Activated CD8-positive, alpha-beta T cell treated with anti-CD3 and anti-CD28 coated beads for 36 hours (primary cell): ENCODE measurements at regions not wholly inside any gene's neighbourhood (a gene's known extent, or its start where the extent isn't known, plus 50 kb on each side); places are given as distances from the start of the nearest gene placed in this dataset.
"Not testable (repeated sequence)": the region's sequence is repeated elsewhere in the genome, so short reads cannot be mapped to it uniquely, and the experiment has no call there.

Experiments
- ATAC-seq: fragments of 200-7000 bp; cut with Tn5 transposase; one replicate; pipeline ENCODE4 v1.10.0; 2021; ENCODE audit warnings: mild to moderate bottlenecking, moderate library complexity
- CTCF ChIA-PET: fragments of 350-600 bp; sonication (Branson Sonifier 250); formaldehyde crosslinking; loops from one replicate; lab custom pipeline; 2021; ENCODE audit warnings: antibody characterized with exemption; lab: Charles Lee
- POLR2A ChIA-PET: fragments of 350-600 bp; sonication (Branson Sonifier 250); formaldehyde crosslinking; loops from one replicate; lab custom pipeline; 2021; ENCODE audit warnings: antibody characterized with exemption; lab: Charles Lee
- DNase-seq: peaks from one replicate; pipeline ENCODE4 v3.0.0-alpha.2; 2020
- H3K27ac Mint-ChIP-seq: one replicate; pipeline ENCODE4 v1.8.0; 2021; ENCODE audit warnings: mild to moderate bottlenecking, mixed read lengths
- H3K27me3 Mint-ChIP-seq: one replicate; pipeline ENCODE4 v1.8.0; 2021; ENCODE audit warnings: mixed read lengths
- H3K36me3 Mint-ChIP-seq: one replicate; pipeline ENCODE4 v1.8.0; 2021; ENCODE audit warnings: low read depth, mixed read lengths
- H3K4me1 Mint-ChIP-seq: one replicate; pipeline ENCODE4 v1.8.0; 2021; ENCODE audit warnings: low read depth, mixed read lengths
- H3K4me3 Mint-ChIP-seq: one replicate; pipeline ENCODE4 v1.8.0; 2021; ENCODE audit warnings: mild to moderate bottlenecking, moderate library complexity, mixed read lengths
- H3K9me3 Mint-ChIP-seq: one replicate; pipeline ENCODE4 v1.8.0; 2021; ENCODE audit warnings: mixed read lengths
- intact Hi-C: fragments of 100-400 bp; cut with micrococcal nuclease; formaldehyde crosslinking; loops from one replicate; pipeline ENCODE4 v1.10.0; 2022
- TF ChIP-seq, protein P1 (sequence below): fragments of 200-600 bp; IDR thresholded peaks from one replicate; pipeline ENCODE4 v1.8.0; 2022; ENCODE audit warnings: antibody characterized with exemption, mild to moderate bottlenecking

- ChIA-PET CTCF (interaction anchor here (2.3 kb wide), 1 partner anchor 173 kb away, joined by 10 read pairs; no protein-coding TSS in a partner anchor), POLR2A (no interaction called here)
- intact Hi-C loops = no loop called here
- Mint-ChIP-seq H3K36me3 (no peaks in the 10 kb centered on the region), H3K4me3 (peak overlapping the region; percentile 15), H3K27ac (no peak overlapping the region), H3K9me3 (no peaks in the 10 kb centered on the region), H3K27me3 (peaks cover 2% of the 10 kb centered on the region), H3K4me1 (peaks cover 2% of the 10 kb centered on the region)
- TF ChIP-seq, protein P1, sequence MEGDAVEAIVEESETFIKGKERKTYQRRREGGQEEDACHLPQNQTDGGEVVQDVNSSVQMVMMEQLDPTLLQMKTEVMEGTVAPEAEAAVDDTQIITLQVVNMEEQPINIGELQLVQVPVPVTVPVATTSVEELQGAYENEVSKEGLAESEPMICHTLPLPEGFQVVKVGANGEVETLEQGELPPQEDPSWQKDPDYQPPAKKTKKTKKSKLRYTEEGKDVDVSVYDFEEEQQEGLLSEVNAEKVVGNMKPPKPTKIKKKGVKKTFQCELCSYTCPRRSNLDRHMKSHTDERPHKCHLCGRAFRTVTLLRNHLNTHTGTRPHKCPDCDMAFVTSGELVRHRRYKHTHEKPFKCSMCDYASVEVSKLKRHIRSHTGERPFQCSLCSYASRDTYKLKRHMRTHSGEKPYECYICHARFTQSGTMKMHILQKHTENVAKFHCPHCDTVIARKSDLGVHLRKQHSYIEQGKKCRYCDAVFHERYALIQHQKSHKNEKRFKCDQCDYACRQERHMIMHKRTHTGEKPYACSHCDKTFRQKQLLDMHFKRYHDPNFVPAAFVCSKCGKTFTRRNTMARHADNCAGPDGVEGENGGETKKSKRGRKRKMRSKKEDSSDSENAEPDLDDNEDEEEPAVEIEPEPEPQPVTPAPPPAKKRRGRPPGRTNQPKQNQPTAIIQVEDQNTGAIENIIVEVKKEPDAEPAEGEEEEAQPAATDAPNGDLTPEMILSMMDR = no peak
- DNase-seq (no peak), ATAC-seq (no peak)
Observed at GRCh38 chr7:142638581-142638980, 110.7 kb upstream of the PRSS1 start.

DNA sequence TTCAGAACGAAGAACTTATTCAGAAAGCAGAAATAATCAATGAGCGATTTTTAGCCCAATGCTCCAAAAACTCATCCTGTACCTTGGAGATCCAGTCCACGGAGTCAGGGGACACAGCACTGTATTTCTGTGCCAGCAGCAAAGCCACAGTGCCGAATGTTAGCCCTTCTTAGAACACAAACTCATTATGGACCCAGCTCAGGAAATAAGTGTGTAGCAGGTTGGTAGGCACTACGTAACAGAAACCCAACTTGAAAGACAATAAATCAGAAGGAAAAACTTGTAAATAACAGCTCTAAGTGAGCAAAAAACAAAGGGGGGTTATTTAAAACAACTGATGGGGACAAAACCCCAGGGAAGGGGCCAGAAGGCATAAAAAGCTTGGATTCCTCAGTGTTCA lies 112.0 kb upstream of the PRSS1 start:
- ChIA-PET CTCF (interaction anchor here (0.7 to 2.3 kb wide), 10 partner anchors 8 to 175 kb away, joined by 3 to 15 read pairs (median 4); no protein-coding TSS in a partner anchor), POLR2A (interaction anchor here (0.8 to 2.7 kb wide), 6 partner anchors 8 to 172 kb away, joined by 4 to 20 read pairs (median 9); no protein-coding TSS in a partner anchor)
- intact Hi-C loops = no loop called here
- H3K4me3 Mint-ChIP-seq = peak overlapping the region; percentile 92
- H3K36me3 Mint-ChIP-seq = no peaks in the 10 kb centered on the region
- peaks cover 1% of the 10 kb centered on the region for H3K27me3 Mint-ChIP-seq
- peak overlapping the region; percentile 97 for H3K27ac Mint-ChIP-seq
- DNase-seq = no peak
- no peaks in the 10 kb centered on the region for H3K9me3 Mint-ChIP-seq
- peaks cover 8% of the 10 kb centered on the region for H3K4me1 Mint-ChIP-seq
- peak; percentile 53 for ATAC-seq
- TF ChIP-seq, protein P1 = no peak

GRCh38 chr7:142636751-142637150 lies 112.5 kb upstream of the PRSS1 start:
- H3K36me3 Mint-ChIP-seq = no peaks in the 10 kb centered on the region
- peak; percentile 74 for ATAC-seq
- peaks cover 10% of the 10 kb centered on the region for H3K4me1 Mint-ChIP-seq
- H3K4me3 Mint-ChIP-seq = peak overlapping the region; percentile 92
- POLR2A ChIA-PET = interaction anchor here (0.8 to 2.7 kb wide), 6 partner anchors 9 to 172 kb away, joined by 4 to 20 read pairs (median 9); no protein-coding TSS in a partner anchor
- CTCF ChIA-PET = interaction anchor here (0.7 to 2.3 kb wide), 9 partner anchors 9 to 175 kb away, joined by 3 to 15 read pairs (median 5); no protein-coding TSS in a partner anchor
- intact Hi-C loops = no loop called here
- H3K27me3 Mint-ChIP-seq = peaks cover 6% of the 10 kb centered on the region
- DNase-seq = peak; percentile 69
- peak overlapping the region; percentile 97 for H3K27ac Mint-ChIP-seq
- H3K9me3 Mint-ChIP-seq = no peaks in the 10 kb centered on the region
- TF ChIP-seq, protein P1 = no peak

- ChIA-PET POLR2A (interaction anchor here (1.1 to 2.7 kb wide), 5 partner anchors 151 to 173 kb away, joined by 6 to 20 read pairs (median 10); no protein-coding TSS in a partner anchor), CTCF (interaction anchor here (1.1 to 2.3 kb wide), 4 partner anchors 33 to 147 kb away, joined by 4 to 10 read pairs (median 6); no protein-coding TSS in a partner anchor)
- DNase-seq, intact Hi-C loops, H3K9me3 Mint-ChIP-seq, H3K27me3 Mint-ChIP-seq, H3K36me3 Mint-ChIP-seq, ATAC-seq, H3K4me1 Mint-ChIP-seq: not testable (repeated sequence)
- peak overlapping the region; percentile 63 for H3K4me3 Mint-ChIP-seq
- H3K27ac Mint-ChIP-seq = peak overlapping the region; percentile 46
Observed at GRCh38 chr7:142636107-142636506, 113.2 kb upstream of the PRSS1 start.

DNA sequence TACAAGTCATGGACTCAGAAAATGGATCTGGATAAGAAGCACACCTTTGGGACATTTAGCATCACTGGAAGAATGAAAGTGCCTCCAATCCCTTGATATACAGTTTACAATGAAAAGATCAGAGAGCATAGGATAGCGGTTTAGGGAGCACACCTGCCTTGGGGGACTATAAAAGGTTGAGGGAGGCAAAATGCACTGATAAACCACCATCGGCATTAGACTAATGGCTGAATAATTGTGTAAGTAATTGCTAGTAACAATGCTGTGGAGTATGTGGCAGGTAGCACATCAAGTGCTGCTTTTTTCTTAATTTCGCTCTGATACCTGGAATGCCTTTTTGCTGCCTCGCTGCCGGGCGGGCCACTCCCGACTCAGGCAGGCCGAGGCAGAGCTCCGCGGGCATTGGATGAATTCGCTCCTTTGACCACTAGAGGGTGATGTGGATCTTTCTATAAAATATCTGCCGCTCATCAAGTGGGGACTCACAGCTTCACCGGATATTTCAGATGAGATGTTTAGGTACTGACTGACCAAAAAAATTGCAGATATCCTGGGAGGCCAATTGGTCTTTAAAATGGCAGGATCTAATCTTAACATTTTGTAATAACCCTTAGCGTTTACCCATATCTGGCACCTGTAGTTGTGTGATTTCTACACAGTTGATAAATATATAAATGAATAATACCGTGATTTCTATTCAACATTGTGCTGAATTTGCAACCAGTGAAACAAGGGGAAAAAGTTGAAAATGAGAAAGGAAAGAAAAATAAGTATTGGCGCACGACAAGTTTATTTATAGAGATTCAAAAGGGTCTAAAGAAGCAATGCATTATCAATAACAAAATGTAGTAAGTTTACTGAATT lies 116.8 kb upstream of the PRSS1 start:
- no peaks in the 10 kb centered on the region for H3K9me3 Mint-ChIP-seq
- intact Hi-C loops = loop anchor here (5.0 kb wide), 1 partner anchor 150 kb away; no protein-coding TSS in a partner anchor
- no peak overlapping the region for H3K4me3 Mint-ChIP-seq
- ChIA-PET CTCF (interaction anchor here (0.9 to 4.9 kb wide), 22 partner anchors 14 to 583 kb away, joined by 3 to 54 read pairs (median 4); no protein-coding TSS in a partner anchor), POLR2A (no interaction called here)
- ATAC-seq = peak; percentile 76
- H3K4me1 Mint-ChIP-seq = peaks cover 9% of the 10 kb centered on the region
- no peaks in the 10 kb centered on the region for H3K36me3 Mint-ChIP-seq
- TF ChIP-seq, protein P1 = peak; percentile 59
- peak overlapping the region; percentile 7 for H3K27ac Mint-ChIP-seq
- DNase-seq = peak; percentile 65
- H3K27me3 Mint-ChIP-seq = peaks cover 8% of the 10 kb centered on the region
